ENCODE measurements at regions not wholly inside any gene's neighbourhood (a gene's known extent, or its start where the extent isn't known, plus 50 kb on each side); places are given as distances from the start of the nearest gene placed in this dataset.
"Not testable (repeated sequence)": the region's sequence is repeated elsewhere in the genome, so short reads cannot be mapped to it uniquely, and the experiment has no call there.

DNA sequence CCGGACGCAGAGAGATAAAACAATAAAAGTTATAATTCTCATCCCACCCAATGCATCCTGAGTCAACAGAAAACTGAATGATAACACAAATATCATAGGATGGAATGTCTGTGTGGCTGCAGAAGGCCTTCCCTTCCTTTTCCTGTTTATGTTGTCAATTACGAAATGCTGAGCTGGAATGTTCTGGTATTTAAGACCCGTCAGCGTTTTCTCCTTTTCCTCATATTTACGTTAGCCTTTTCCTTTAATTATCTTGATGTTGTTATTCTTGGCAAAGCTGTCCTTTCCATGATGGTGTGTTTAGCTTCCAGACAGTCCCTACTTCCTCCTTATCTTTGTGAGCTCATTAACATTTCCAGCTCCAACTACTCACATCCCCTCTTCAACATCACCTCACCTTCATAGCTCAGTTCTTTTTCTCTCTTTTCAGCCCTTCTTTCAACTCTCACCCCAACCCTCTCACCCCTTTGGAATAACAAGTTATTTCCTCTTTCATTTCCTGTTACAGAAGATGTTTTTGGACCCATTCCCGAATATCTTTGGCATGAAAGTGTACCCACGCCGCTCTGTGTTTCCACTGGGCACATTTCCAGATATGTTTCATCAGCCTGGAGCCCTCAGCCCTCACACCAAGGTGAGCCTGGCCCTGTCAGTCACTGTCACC is 221.6 kb downstream of the NR2F1-AS1 start:
- DNase-seq: peak; percentile 31

DNA sequence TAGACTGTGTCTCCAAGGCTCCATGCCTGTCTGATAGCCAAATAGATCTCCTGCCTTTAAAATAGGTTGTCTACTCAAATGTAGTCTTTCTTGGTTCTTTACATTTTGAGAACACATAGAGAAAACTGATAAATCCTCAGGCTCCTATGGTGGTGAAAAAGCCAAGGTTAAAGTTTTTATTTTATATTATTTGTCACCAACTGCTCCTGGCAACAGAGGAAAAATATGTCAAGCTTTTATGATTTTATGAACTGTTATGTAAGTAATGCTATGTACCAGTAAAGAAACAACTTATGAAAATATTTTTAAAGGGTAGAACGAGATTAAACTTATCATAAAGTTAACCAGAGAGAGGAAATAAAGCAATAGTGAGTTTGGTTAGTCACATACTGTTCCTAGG is 222.8 kb downstream of the NR2F1-AS1 start:
- no peak for DNase-seq

DNA sequence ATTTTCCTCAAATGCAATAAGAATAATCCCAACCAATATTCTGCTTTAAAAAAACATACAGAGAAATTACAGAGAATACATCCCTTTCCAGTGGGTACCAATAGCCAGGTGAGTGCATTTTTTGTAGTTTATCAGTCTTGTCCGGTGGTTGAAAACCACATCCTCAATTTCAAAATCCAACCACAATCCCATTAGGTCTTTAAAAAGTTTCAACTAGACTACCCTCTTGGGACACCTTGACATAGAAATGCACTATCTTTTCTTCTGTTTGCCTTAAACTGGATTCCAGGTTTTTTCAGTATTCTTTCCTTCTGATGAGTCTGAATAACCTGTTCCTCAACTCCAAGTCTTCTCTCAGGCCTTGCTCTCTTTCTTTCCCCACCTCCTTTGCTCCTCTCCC is 223.3 kb downstream of the NR2F1-AS1 start:
- no peak for DNase-seq

DNA sequence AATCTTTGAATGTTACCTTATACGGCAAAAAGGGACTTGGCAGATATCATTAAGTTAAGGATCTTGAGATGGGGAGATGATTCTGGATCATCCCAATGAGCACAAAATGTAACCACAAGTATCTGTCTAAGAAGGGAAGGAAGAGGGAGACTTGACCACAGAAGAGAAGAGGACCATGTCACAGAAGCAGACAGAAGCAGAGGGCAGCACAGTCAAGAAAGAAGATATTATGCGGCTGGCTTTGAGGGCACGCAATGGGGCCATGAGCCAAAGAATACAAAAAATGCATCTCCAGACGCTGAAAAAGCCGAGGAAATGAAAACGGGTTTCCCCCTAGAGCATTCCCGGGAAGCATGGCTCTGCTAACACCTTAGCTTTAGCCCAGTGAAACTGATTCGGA is 225.3 kb downstream of the NR2F1-AS1 start:
- DNase-seq: no peak

DNA sequence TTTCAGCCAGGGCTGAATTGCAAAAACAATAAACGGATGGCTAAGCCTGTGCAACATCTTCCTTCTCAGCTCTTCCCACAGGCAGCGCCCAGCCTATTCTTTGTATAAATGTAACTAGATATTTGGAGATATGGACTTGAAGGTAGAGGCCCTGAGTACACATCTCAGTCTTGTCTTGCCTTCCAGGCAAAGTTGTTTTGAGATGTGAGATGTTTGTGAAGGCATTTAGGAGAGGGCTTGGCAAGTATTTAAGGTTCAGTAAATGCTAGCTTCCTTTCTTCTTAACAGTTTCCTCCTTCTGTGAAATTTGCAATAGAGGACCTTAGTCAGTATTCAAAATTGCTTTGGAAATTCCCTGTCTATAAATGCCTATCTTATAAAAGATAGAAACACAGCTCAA is 228.8 kb downstream of the NR2F1-AS1 start:
- DNase-seq: no peak

DNA sequence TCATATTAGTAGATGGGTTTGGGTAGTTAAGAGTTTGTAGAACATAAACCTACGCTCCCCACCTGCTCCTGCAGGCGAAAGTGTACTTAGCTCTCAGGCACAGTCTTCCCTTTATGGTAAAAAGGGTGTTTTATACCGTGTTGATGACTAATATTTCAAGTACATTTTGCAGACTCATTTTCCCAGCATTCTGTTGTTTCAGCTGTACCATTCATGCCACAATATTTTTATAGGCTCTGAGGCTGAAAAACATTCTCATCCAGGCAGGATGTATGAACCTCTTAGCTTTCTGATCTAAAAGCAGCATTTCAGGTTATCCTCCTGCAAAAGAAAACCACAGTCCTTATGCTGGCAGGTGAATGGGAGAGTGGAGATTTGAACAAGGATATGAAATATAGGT is 231.4 kb downstream of the NR2F1-AS1 start:
- no peak for DNase-seq

DNA sequence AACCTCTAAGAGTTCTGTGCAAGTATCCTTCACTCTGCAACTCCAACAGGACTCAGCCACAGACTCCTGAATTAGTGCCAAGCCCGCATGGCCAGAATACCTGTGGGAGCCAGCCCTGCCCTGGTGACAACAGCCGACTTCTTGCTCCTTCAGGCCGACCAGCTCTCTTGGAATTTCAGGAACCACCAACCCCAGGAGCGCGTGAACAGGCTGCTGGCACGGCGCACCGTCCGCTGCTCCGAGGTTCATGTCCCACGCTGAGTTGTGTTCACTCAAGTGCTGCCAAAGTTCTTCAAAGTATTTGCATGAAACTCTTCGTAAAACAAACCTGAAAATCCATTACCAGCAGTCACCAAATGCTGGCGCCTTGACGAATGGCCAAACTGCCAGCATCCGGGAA is 232.8 kb downstream of the NR2F1-AS1 start:
- DNase-seq: no peak

DNA sequence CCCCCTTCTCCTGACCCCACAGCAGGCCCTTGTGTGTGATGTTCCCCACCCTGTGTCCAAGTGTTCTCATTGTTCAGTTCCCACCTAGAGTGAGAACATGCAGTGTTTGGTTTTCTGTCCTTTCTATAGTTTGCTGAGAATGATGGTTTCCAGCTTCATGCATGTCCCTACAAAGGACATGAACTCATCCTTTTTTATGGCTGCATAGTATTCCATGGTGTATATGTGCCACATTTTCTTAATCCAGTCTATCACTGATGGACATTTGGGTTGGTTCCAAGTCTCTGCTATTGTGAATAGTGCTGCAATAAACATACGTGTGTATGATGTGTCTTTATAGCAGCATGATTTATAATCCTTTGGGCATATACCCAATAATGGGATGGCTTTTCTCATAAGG is 234.2 kb downstream of the NR2F1-AS1 start:
- DNase-seq: not testable (repeated sequence)

DNA sequence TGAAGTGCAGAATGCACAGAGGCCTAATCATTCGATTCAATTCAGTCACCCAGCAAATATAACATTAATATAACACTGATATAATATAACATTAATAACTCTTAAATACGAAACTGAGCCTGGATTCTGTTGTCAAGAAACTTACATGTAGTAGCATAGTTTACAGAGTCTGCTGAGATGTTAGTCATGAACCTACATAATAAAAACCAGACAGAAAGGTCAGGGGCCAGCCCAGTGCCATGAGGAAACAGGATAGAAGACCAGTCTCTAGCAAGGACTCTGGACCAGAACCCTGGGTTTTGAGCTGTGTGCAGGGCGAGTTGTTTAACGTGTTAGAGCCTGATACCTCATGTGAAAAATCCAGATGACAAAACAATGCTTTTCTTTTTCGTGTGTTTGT is 234.7 kb downstream of the NR2F1-AS1 start:
- no peak for DNase-seq

DNA sequence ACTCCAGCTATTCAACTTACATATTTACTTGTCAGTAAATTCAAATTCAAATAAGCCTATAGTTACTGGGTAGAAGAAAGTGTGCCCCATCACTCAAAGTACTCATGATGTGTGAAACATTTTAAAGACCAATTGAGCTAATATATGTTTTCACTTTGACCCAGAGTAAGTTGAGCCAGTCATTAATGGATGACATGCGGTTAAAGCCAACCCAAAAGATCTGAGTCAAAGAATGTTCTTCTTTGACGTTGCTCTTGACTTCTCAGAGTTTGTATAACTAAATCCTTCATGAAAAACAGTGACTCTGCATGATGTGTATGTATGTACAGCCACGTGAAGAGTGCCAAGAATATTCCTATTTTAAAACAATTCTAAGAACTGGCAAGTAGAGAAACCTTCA is 237.4 kb downstream of the NR2F1-AS1 start:
- DNase-seq: no peak

DNA sequence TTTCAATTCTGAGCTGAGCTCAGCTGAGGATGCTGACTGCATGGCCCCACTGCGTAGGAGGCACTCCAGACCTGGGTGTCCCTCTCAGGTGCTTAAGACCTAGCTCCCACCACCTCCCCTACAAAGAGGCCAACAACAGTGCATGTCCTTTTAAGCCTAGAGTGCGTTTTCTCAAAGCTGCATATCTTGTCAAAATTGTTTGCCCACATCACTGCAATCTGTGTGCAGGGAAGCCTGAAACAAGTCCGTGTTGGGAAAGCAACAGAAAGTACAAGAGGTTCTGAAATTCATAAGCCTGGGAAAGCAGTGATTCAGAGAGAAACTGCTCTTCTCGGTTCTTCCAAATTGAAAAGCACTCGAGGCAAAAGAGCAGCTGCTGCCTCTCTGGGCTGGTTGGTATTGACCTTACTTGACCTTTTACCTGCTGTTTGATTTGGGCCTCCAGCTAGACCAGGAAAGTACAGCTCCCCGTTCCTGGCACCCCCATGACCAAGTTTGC is 238.4 kb downstream of the NR2F1-AS1 start:
- DNase-seq: no peak

DNA sequence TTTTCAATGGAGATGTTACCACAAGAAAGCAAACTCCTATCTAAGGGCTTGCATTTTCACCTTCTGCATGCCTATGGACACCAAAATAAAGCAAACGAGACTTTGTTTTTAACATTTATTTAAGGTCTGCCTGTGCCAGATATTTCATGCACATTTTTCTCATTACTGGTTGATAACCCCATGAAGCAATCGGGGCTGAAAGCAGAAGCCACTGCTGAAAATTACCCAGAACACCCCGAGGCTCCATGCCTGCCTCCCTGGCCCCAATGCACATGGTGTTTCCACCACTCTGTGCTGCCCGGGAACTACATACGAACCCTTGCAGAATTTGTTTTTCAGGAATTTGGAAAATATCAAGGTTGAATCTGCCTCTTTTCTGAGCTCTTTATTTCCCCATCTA is 240.1 kb downstream of the NR2F1-AS1 start:
- no peak for DNase-seq

DNA sequence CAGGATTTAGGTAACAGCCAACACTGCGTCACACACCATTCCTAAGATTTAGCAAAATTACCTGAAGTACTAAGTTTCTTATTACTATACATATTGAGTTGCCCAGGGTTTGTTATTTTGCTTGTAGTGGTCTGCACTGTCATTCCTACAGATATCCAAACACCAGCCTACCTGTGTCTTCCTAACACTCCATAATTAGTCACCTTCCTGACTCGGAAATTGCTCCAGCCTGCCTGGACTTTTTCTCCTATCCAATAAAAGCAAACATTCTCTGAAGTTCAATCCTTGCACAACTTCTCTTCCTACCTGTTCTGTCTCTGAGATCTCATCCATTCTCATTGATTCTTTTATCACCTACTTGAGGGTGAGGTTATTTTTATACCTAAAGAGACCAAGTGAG is 243.9 kb downstream of the NR2F1-AS1 start:
- DNase-seq: no peak

DNA sequence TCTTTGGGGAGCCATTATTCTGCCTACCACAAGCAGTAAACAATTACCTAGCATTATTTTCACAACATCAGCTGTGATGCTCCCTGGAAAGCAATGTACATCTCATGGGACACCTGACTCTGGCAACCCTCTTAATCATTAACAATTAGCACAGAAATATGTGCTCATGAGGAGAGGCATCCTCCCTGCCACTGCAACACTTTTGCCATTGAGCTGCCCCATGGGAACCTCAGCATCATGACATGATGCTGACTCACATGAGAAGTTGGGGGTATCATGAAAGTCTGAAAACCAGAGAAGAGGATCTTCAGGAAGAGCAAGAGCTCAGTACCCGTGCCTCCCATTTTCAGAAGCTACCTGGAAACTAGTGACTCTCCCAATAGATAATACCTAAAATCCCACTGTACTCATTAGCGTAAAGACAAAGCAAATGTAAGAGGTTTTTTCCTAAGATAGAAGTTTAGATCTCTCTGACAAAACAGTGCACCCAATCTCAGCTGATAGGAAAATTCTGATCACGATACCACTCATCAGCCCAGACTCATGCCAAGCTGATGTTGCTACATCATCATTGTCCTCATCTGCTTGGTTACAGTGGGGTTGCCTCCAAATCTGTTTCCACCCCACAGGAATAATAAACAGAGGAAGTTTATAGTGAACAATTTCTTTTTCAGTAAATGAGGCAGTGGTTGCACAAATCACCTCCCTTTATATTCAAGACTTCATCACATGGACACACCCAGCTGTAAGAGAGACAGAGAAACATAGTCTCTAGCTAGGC is 244.5 kb downstream of the NR2F1-AS1 start:
- no peak for DNase-seq

DNA sequence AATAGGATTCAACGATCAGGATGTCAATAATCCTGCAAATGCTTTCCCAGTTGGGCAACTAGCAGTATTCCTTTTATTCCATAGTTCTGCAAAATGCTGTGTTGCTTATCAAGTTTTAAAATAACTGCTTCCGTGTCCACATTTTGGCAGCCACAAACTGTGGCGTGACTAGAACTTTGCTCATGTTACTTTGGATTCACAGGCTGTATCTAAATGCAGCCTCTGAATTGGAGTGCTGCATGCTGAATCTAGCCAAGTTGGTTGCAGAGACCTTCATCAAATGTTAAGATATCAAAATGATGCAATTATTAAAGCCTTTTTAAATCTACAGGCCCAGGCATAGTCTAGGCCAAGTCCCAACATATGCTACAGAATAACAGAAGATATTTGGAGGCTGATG is 249.2 kb downstream of the NR2F1-AS1 start:
- DNase-seq: no peak

DNA sequence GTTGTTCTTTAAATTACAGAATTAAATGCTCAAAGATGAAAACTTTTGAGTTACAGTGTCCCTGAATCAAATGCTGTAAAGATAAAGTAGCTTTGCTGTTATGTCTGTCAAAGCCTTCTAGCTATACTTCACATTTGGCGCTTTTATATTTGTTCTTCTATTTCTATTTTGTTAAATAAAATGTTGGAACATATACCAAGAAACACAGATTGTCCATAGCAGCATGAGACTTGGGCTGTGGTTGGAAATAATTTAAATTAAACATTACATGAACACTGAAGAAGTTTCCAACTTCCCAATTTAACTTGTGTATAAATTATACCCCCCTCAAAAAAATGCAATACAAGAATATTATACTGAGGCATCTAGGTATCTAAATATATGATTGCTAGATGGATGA is 249.8 kb downstream of the NR2F1-AS1 start:
- no peak for DNase-seq

DNA sequence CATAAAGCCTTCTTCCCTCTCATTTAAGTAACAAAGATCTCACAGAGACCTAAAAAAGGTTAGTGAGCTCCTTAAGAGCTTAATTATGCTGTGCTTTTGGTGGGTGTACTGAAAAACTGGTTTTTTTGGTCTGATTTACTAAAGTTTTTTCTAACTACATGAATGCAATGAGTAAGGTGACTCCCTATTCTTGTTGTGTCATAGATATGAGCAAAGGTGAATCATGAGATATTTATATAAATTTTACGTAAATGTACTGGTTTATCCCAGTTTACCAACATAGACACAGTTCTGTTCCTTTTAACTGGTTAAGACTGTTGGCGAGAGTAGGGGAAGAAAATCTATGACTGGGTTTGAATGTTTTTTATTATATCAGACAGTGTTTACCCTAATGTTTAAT is 250.5 kb downstream of the NR2F1-AS1 start:
- DNase-seq: no peak

DNA sequence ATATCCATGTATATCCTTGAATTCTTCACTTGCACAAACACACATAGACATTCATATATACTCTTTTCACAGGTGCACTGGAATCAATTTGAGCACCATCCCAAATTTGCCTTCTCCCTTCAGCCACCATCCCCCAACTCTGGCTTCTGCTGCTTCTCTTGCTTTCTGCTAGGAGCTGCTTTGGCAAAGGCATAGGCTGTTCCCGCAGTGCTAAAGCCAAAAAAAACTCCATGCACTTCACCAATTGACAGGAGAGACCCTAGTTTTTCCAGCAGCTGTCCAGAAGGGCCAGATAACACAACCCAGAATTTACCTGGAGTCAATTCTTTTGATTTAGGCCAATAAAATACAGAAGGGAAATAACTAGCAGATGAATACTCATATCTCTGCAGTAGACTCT is 251.3 kb downstream of the NR2F1-AS1 start:
- DNase-seq: peak; percentile 57

DNA sequence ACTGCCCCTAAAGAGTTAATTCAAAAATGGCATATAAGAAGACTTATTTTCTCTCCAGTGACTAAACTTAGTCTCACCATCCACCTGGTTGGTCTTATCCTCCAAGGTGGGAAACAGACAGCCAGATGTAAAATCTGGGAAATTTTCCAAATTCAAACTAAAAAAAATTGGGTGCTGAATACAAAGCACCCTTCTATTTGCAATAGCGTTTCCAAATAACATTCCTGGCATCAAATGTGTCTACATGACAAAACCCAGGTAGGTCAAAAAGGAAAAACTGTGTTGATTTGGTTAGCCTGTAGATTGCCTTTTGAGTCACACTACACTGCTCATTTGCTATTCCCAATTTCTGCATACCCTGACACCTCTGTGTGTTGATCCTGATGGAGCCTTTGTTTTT is 252.2 kb downstream of the NR2F1-AS1 start:
- no peak for DNase-seq

DNA sequence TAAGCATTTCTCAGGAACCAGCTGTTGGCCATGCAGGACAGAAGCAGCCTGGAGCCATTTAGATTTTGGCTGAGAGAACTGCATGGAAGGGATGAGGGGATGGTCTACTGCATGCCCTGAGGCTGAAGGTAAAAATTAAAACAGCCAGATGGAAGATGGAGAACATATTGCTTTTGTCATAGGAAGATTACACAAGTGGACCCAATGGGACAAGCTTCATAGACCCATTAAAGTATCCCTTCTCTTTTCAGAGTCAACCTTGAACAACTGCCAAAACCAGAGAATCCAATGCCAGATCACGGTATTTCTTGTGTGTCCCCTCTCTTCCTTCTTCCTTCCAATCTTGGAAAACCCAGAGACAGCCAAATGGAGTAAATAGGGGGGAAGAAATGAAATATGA is 253.4 kb downstream of the NR2F1-AS1 start:
- peak; percentile 51 for DNase-seq

DNA sequence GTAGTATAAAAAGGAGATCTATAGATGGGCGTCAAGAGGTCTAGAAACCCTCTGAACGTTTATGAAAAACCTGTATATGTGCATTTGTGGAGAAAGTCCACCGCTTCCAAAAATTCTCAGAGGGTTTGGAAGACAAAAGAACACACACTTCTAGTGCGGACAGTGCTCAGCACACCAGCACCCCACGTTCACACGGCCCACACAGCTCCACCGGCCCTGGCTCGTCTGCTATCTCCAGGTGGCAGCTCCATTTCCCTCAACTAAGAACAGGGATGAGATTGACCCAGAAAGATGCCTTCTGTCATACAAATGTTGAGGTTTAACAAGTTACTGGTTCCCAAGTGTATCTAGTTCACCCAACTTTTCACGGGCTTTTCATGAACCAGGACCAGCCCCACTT is 255.1 kb downstream of the NR2F1-AS1 start:
- no peak for DNase-seq

DNA sequence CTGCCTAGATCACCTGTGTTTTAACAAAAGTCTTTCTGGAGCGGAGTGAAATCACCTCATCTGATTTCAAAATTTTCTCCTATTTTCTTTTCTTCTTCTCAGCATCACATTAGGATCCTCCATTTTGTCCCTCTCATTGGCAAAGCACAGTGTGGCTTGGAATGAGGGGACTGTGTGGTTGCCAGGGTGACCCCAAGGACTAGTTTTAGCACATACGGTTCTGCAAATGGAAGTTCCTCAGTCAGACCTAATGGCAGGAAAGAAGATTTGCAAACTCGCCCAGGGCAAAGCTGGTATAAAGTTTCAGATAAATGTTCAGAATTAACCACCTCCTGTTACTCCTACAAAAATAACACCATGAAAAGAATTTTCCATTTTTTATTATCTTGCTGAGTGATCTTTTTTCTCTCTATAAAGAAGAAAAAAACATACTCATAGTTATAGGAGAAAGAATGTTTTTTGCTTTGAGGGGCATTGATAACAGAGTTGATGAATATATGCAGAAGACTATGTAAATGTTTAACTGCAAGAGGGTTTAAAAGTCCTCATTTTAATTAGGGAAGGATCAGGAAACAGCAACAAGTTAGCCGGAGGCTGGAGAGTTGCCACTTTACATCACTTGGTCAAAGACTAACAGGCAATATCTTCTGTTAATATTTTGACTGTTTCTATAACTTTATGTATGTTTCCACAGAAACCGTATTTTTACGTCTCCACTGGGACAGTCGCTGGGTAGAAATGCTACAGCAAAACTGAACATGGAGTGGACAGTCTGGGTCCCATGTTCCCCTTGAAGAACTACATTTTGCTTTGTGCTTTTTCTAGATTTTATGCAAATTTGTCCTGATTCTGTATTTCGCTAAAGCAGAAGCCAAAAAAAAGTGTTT is 257.8 kb downstream of the NR2F1-AS1 start:
- DNase-seq: no peak

DNA sequence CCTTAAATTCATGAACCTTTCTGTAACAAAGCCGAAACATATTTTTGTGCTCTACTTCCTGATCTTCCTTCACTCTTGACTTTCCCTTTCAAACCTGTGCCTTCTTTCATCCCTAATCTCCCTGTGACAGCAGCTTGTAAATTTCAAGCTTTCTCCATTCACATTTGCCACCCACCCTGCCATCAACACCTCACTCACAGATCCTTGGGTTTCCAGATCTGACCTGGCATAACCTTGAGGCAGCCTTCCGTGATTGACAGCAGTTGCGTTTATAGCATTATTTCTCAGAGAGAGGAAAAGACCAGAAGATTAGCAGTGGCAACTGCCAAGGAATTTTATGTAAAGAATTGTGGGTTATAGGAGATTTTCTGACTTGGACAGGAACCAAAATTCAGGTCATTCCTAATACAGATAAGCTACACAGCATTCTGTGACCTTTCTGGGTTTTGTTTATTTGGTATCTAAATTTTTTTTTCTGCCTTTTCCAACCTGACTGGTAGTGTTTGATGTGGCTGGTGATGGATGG is 260.0 kb downstream of the NR2F1-AS1 start:
- no peak for DNase-seq
